Loucy (cell line): ENCODE measurements at regions not wholly inside any gene's neighbourhood (a gene's known extent, or its start where the extent isn't known, plus 50 kb on each side); places are given as distances from the start of the nearest gene placed in this dataset.

Source experiments
- H2AFZ ChIP-seq: fragments of 200-600 bp; sonication (generic); 2 replicates; pipeline ENCODE4 v1.6.0; 2016; ENCODE audit warnings: antibody characterized with exemption, mild to moderate bottlenecking, low read length, moderate library complexity
- H3F3A ChIP-seq: fragments of 200-600 bp; 2 replicates; pipeline ENCODE4 v1.6.0; 2016; ENCODE audit warnings: antibody characterized with exemption, low read depth, mild to moderate bottlenecking
- H3K27me3 ChIP-seq: fragments of 200-600 bp; sonication (generic); 2 replicates; pipeline ENCODE4 v1.6.1; 2014; ENCODE audit warnings: low read length, mild to moderate bottlenecking; ENCODE audit not compliant: insufficient read depth, poor library complexity, severe bottlenecking
- H3K36me3 ChIP-seq: fragments of 200-600 bp; sonication (generic); 2 replicates; pipeline ENCODE4 v1.6.1; 2016; ENCODE audit warnings: low read length; ENCODE audit not compliant: insufficient read depth
- H3K4me1 ChIP-seq: fragments of 200-600 bp; sonication (generic); 2 replicates; pipeline ENCODE4 v1.5.1; 2014; ENCODE audit warnings: low read length, mild to moderate bottlenecking; ENCODE audit not compliant: insufficient read depth, poor library complexity, severe bottlenecking
- H3K4me2 ChIP-seq: fragments of 200-600 bp; sonication (generic); 2 replicates; pipeline ENCODE4 v1.6.0; 2014; ENCODE audit warnings: antibody characterized with exemption, low read length, low read depth, mild to moderate bottlenecking; ENCODE audit not compliant: poor library complexity, severe bottlenecking
- H3K4me3 ChIP-seq: fragments of 200-600 bp; sonication (generic); 2 replicates; pipeline ENCODE4 v1.5.1; 2014; ENCODE audit warnings: low read length, mild to moderate bottlenecking, mixed read lengths; ENCODE audit not compliant: poor library complexity, severe bottlenecking
- H3K79me2 ChIP-seq: fragments of 200-600 bp; sonication (generic); 2 replicates; pipeline ENCODE4 v1.6.1; 2014; ENCODE audit warnings: low read length; ENCODE audit not compliant: insufficient read depth
- H3K9ac ChIP-seq: fragments of 200-600 bp; sonication (generic); 2 replicates; pipeline ENCODE4 v1.6.0; 2014; ENCODE audit warnings: mild to moderate bottlenecking, low read depth, low read length, moderate library complexity; ENCODE audit not compliant: poor library complexity, severe bottlenecking
- H3K9me2 ChIP-seq: fragments of 200-600 bp; sonication (generic); replicated peaks from 2 replicates; pipeline ENCODE4 v1.6.1; 2016; ENCODE audit warnings: low read depth, low read length, mixed read lengths
- H3K9me3 ChIP-seq: fragments of 200-600 bp; sonication (generic); 2 replicates; pipeline ENCODE4 v1.6.1; 2014; ENCODE audit warnings: mild to moderate bottlenecking, antibody characterized with exemption, low read length, low read depth; ENCODE audit not compliant: insufficient read depth
- H4K20me1 ChIP-seq: fragments of 200-600 bp; sonication (generic); 2 replicates; pipeline ENCODE4 v1.6.0; 2014; ENCODE audit warnings: antibody characterized with exemption, low read length, mild to moderate bottlenecking; ENCODE audit not compliant: insufficient read depth, poor library complexity, severe bottlenecking
- EZH2phosphoT487 ChIP-seq: fragments of 200-600 bp; IDR thresholded peaks from 2 replicates; pipeline ENCODE4 v1.6.1; 2018; ENCODE audit warnings: antibody characterized with exemption, mild to moderate bottlenecking, moderate library complexity, borderline replicate concordance
- TF ChIP-seq, protein P1 (sequence below): fragments of 200-600 bp; sonication (generic); conservative IDR thresholded peaks from 2 replicates; pipeline ENCODE4 v1.5.1; 2014; ENCODE audit warnings: mild to moderate bottlenecking, antibody characterized with exemption, low read length

DNA sequence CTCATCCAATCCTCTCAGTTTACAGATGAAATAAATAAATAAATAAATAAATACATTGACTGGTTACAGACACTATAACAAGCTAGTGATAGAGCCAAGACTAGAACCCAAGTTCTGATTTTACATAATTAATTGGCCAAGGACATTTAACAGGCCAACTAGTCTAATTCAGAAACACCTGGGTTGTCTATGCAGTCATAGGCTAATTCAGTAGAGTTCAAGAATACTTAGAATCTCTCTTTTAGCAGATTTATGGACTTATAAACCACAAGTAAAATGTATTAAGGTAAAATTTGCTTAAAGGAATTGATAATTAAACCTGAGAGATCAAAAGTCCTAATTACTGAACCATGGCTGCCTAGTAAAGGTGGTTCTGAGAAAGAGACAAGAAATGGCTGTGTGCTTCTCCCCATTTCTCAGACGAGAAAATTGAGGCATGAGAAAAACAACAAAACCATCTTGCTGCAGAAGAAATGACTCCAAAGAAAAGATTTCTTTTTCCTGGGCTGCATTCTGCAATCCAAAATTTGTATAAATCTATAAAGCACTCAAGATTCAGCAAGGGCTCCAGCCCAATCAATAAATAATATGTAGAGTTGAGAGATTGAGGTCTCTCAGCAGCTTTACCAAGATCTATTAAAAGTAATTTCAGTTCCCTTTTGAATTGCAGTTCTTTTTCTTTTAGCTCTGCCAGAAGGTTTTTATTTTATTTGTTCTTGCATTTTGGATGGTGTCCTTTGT is 98.3 kb downstream of the DUSP10 start:
- H3K4me1 ChIP-seq: peaks cover 8% of the 10 kb centered on the region
- no peak overlapping the region for H3K9ac ChIP-seq
- no peaks in the 10 kb centered on the region for H3K36me3 ChIP-seq
- H4K20me1 ChIP-seq: no peaks in the 10 kb centered on the region
- no peak overlapping the region for H3K4me3 ChIP-seq
- no peaks in the 10 kb centered on the region for H3K9me3 ChIP-seq
- no peaks in the 10 kb centered on the region for H3K79me2 ChIP-seq
- no peak overlapping the region for H2AFZ ChIP-seq
- H3K27me3 ChIP-seq: no peaks in the 10 kb centered on the region
- H3K4me2 ChIP-seq: no peak overlapping the region
- TF ChIP-seq EZH2phosphoT487: no peak
- TF ChIP-seq, protein P1, sequence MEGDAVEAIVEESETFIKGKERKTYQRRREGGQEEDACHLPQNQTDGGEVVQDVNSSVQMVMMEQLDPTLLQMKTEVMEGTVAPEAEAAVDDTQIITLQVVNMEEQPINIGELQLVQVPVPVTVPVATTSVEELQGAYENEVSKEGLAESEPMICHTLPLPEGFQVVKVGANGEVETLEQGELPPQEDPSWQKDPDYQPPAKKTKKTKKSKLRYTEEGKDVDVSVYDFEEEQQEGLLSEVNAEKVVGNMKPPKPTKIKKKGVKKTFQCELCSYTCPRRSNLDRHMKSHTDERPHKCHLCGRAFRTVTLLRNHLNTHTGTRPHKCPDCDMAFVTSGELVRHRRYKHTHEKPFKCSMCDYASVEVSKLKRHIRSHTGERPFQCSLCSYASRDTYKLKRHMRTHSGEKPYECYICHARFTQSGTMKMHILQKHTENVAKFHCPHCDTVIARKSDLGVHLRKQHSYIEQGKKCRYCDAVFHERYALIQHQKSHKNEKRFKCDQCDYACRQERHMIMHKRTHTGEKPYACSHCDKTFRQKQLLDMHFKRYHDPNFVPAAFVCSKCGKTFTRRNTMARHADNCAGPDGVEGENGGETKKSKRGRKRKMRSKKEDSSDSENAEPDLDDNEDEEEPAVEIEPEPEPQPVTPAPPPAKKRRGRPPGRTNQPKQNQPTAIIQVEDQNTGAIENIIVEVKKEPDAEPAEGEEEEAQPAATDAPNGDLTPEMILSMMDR: no peak
- H3F3A ChIP-seq: no peaks in the 10 kb centered on the region
- H3K9me2 ChIP-seq: no peaks in the 10 kb centered on the region

DNA sequence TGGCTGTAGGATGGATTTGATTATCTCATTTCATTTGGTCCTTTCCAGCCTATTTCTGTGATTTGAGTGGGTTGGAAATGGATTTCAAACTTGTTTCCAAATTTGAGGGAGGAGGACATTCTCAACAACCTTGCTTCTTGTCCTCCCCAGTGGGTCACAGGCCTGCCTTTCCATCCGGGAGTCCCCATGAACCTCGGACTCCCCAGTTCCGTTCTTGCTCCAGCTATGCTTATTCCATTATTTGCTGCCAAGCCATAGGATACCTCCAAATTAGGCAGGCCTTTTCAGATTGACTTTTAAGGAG is 97.8 kb downstream of the DUSP10 start:
- no peaks in the 10 kb centered on the region for H3F3A ChIP-seq
- TF ChIP-seq EZH2phosphoT487: no peak
- TF ChIP-seq, protein P1: no peak
- H3K4me2 ChIP-seq: no peak overlapping the region
- H3K27me3 ChIP-seq: no peaks in the 10 kb centered on the region
- H3K9me3 ChIP-seq: no peaks in the 10 kb centered on the region
- H2AFZ ChIP-seq: no peak overlapping the region
- H4K20me1 ChIP-seq: no peaks in the 10 kb centered on the region
- no peaks in the 10 kb centered on the region for H3K36me3 ChIP-seq
- H3K4me3 ChIP-seq: no peak overlapping the region
- no peaks in the 10 kb centered on the region for H3K9me2 ChIP-seq
- peaks cover 8% of the 10 kb centered on the region for H3K4me1 ChIP-seq
- no peaks in the 10 kb centered on the region for H3K79me2 ChIP-seq
- H3K9ac ChIP-seq: no peak overlapping the region

DNA sequence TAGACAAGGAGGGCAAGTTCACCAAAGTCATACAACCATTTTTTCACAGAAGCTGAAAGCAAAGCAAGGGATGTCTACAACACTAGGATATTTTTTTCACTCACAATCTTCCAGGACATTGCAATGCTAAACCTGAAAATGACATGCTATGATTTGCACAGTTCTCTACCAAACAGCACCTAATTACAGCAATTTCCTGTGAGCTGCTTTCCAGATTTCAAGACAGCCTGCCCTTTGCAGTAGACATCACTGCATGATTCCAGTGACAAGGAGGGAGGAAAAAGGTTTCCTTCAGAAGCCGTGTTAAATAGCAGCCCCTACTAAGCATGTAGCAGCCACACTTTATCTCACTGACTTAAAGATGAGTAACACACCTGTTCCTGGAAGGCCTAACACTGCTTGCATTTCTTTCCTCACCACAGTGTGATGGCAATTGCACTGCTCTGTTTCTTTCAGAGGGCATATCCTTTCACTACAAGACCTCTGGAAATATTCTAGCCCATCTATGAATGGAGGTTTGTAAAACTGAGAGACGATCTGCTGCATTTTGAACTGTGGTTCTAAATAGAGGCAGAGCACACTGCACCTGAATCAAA is 97.1 kb downstream of the DUSP10 start:
- Histone ChIP-seq H3K4me1 (peaks cover 8% of the 10 kb centered on the region), H3K9me2 (no peaks in the 10 kb centered on the region), H3K79me2 (no peaks in the 10 kb centered on the region), H4K20me1 (no peaks in the 10 kb centered on the region), H3K9me3 (no peaks in the 10 kb centered on the region), H3K4me2 (no peak overlapping the region), H3K27me3 (no peaks in the 10 kb centered on the region), H2AFZ (no peak overlapping the region), H3K9ac (no peak overlapping the region), H3K36me3 (no peaks in the 10 kb centered on the region), H3K4me3 (no peak overlapping the region), H3F3A (no peaks in the 10 kb centered on the region)
- TF ChIP-seq, protein P1: no peak
